Glutamatergic neuron (in vitro differentiated cells): ENCODE measurements at regions not wholly inside any gene's neighbourhood (a gene's known extent, or its start where the extent isn't known, plus 50 kb on each side); places are given as distances from the start of the nearest gene placed in this dataset.

ENCODE experiments used
- DNase-seq: peaks from one replicate; pipeline ENCODE4 v3.0.0; 2022
- H3K27ac Mint-ChIP-seq: one replicate; pipeline ENCODE4 v1.8.0; 2020; ENCODE audit warnings: mild to moderate bottlenecking, mixed read lengths, inconsistent platforms; ENCODE audit not compliant: unreplicated experiment
- H3K27me3 Mint-ChIP-seq: one replicate; pipeline ENCODE4 v1.8.0; 2020; ENCODE audit warnings: mild to moderate bottlenecking, moderate library complexity, mixed read lengths, inconsistent platforms; ENCODE audit not compliant: unreplicated experiment
- H3K36me3 Mint-ChIP-seq: one replicate; pipeline ENCODE4 v1.8.0; 2020; ENCODE audit warnings: mild to moderate bottlenecking, mixed read lengths, inconsistent platforms; ENCODE audit not compliant: unreplicated experiment
- H3K4me1 Mint-ChIP-seq: one replicate; pipeline ENCODE4 v1.8.0; 2020; ENCODE audit warnings: mild to moderate bottlenecking, low read depth, mixed read lengths, inconsistent platforms; ENCODE audit not compliant: unreplicated experiment
- H3K4me3 Mint-ChIP-seq: one replicate; pipeline ENCODE4 v1.8.0; 2020; ENCODE audit warnings: mild to moderate bottlenecking, mixed read lengths, inconsistent platforms; ENCODE audit not compliant: unreplicated experiment
- H3K9me3 Mint-ChIP-seq: one replicate; pipeline ENCODE4 v1.8.0; 2020; ENCODE audit warnings: mild to moderate bottlenecking, moderate library complexity, mixed read lengths, inconsistent platforms; ENCODE audit not compliant: unreplicated experiment
- TF ChIP-seq, protein P1 (sequence below): fragments of 200-600 bp; sonication (generic); IDR thresholded peaks from one replicate; pipeline ENCODE4 v1.5.0; 2021; ENCODE audit not compliant: partially characterized antibody, unreplicated experiment

GRCh38 chr12:131487388-131488124 lies 223.3 kb upstream of the SFSWAP start:
- peaks cover 3% of the 10 kb centered on the region for H3K27me3 Mint-ChIP-seq
- no peak overlapping the region for H3K4me3 Mint-ChIP-seq
- no peak overlapping the region for H3K27ac Mint-ChIP-seq
- no peaks in the 10 kb centered on the region for H3K9me3 Mint-ChIP-seq
- no peaks in the 10 kb centered on the region for H3K4me1 Mint-ChIP-seq
- H3K36me3 Mint-ChIP-seq, result no peaks in the 10 kb centered on the region
- DNase-seq, result no peak
- TF ChIP-seq, protein P1, sequence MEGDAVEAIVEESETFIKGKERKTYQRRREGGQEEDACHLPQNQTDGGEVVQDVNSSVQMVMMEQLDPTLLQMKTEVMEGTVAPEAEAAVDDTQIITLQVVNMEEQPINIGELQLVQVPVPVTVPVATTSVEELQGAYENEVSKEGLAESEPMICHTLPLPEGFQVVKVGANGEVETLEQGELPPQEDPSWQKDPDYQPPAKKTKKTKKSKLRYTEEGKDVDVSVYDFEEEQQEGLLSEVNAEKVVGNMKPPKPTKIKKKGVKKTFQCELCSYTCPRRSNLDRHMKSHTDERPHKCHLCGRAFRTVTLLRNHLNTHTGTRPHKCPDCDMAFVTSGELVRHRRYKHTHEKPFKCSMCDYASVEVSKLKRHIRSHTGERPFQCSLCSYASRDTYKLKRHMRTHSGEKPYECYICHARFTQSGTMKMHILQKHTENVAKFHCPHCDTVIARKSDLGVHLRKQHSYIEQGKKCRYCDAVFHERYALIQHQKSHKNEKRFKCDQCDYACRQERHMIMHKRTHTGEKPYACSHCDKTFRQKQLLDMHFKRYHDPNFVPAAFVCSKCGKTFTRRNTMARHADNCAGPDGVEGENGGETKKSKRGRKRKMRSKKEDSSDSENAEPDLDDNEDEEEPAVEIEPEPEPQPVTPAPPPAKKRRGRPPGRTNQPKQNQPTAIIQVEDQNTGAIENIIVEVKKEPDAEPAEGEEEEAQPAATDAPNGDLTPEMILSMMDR, result no peak

DNA sequence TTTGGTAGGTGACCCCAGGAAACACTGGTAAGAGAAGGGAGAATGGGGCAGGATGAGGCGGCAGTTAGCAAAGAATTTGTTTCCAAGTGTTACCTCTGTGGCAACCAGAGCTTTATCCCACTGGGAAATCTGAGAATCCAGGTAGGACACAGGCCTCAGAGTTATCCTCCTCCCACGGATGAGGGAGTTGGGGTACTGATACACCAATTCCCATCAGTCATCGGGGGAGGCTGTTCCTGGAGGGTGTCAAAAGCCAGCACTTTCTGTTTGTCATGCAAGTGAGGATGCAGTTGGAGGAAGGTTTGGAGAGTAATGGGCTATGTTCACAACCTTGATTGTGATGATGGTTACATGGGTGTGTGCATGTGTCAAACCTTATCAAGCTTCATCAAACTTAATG lies 221.2 kb upstream of the SFSWAP start:
- no peaks in the 10 kb centered on the region for H3K9me3 Mint-ChIP-seq
- TF ChIP-seq, protein P1, result no peak
- no peak overlapping the region for H3K4me3 Mint-ChIP-seq
- no peak for DNase-seq
- H3K27me3 Mint-ChIP-seq, result peaks cover 3% of the 10 kb centered on the region
- H3K4me1 Mint-ChIP-seq, result no peaks in the 10 kb centered on the region
- no peak overlapping the region for H3K27ac Mint-ChIP-seq
- no peaks in the 10 kb centered on the region for H3K36me3 Mint-ChIP-seq

DNA sequence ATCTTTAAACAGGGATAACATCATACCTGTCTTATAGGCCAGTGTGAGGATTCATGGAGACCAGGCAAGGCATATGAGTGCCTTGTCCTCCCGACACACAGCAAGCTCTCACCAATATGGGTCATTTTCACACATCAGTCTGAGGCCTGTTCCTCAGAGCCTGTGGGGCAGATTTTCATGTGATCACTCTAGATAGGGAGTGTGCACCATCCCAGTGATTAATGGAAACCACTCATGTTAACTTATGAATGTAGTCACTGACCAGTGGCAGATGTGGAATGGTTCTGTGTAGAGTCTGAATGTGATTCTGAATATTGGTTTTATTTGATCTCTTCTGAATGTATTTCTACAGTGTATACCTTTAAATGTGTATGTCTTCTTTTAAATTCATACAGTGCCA lies 219.7 kb upstream of the SFSWAP start:
- TF ChIP-seq, protein P1, result no peak
- Mint-ChIP-seq H3K27me3 (peaks cover 3% of the 10 kb centered on the region), H3K9me3 (no peaks in the 10 kb centered on the region), H3K4me3 (no peak overlapping the region), H3K36me3 (no peaks in the 10 kb centered on the region), H3K4me1 (no peaks in the 10 kb centered on the region), H3K27ac (no peak overlapping the region)
- DNase-seq, result no peak

GRCh38 chr12:131491916-131492490 lies 218.9 kb upstream of the SFSWAP start:
- TF ChIP-seq, protein P1, result no peak
- H3K36me3 Mint-ChIP-seq, result no peaks in the 10 kb centered on the region
- peaks cover 3% of the 10 kb centered on the region for H3K27me3 Mint-ChIP-seq
- no peak overlapping the region for H3K27ac Mint-ChIP-seq
- H3K9me3 Mint-ChIP-seq, result no peaks in the 10 kb centered on the region
- H3K4me3 Mint-ChIP-seq, result no peak overlapping the region
- H3K4me1 Mint-ChIP-seq, result no peaks in the 10 kb centered on the region
- no peak for DNase-seq
